Kidney capillary endothelial cell (primary cell): ENCODE measurements at regions not wholly inside any gene's neighbourhood (a gene's known extent, or its start where the extent isn't known, plus 50 kb on each side); places are given as distances from the start of the nearest gene placed in this dataset.

Experiments
- DNase-seq: peaks from one replicate; pipeline ENCODE4 v3.0.0-alpha.2; 2018; ENCODE audit warnings: low spot score

DNA sequence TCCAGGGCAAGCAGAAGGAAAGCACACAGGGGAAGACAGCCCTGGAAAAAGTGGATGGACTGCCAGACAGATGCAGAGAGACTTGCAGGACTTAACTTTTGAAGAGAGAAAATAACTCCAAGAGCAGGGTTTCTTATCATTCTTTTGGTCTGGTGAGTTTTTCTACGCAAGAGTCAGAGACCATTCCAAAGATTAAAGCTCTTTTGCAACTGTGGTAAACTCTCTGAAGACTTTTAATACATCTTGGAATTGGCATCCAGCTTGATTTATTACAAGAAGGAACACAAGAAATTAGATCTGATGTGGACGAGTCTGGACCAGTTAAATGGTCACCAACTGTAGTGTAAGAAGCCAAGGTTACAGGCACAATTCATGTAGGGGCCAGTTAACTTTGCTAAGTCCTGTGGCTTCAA, 153.4 kb downstream of the SIPA1L2 start:
- DNase-seq = no peak

GRCh38 chr1:232474826-232475225, 155.1 kb downstream of the SIPA1L2 start:
- DNase-seq = peak; percentile 26

- no peak for DNase-seq
Measured at GRCh38 chr1:232473900-232474299, 156.0 kb downstream of the SIPA1L2 start.

- peak; percentile 40 for DNase-seq
Measured at GRCh38 chr1:232473324-232473723, 156.6 kb downstream of the SIPA1L2 start.

DNA sequence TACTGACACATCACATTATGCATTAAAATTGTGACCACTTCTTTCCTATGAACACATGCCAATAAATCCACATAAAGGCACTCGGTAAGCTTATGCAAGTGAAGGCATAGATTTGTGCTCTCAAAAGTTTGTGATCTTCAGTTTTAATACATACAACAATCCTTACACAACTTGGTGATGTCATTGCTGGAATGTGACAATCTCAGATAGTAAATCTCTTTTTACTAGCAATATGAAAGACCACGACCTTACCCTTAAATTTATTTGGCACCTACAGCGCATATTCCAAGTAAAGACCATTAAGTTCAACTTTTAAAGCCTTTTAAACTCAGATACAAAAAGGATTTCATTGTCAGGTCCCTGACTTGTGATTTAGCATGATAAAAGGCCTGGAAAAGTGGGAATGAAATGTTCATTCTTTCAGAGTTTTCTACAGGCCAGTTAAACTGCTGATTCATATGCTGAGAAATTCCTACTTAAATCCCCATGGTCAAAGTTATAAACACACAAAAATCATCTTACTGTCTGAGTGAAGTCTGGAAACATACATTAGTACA, 157.4 kb downstream of the SIPA1L2 start:
- DNase-seq = no peak

- peak; percentile 83 for DNase-seq
Measured at GRCh38 chr1:232471250-232471649, 158.7 kb downstream of the SIPA1L2 start.

DNA sequence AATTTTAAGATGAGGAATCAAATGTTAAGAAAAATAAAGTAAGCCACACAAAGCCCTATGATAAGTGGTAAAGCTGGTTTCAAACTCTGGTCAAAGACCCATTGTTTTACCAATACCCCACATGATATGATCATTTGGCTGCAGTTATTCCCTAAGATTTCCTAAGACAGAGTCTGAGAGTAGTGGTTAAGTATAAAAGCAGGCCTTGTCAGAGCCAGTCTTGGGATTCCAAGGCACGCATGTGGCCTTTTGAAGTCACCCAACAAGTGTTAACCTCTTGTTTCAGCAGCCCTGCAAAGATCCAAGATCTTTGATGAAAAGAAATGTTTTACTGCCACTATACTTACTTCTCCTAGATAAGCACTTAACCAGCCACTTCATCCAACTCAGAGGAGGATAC, 159.2 kb downstream of the SIPA1L2 start:
- DNase-seq = no peak

DNA sequence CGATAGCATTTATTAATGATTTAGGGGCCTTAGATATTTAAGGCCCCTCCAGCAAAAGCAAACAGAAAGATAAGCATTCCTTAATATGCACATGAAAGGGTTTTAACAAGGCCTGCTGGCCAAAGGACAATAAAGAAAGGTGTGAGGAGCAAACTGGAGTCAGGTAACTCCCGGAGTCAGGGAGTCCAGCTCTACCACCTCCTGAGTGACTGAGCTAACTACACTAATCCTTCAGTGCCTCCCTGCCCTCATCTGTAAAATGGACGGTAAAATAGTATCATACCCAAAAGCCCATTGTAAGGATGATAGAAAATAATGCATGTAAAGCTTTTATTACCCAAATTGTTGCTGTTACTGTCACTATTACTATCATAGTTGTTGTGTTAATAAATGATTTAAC, 161.7 kb downstream of the SIPA1L2 start:
- DNase-seq = no peak

DNA sequence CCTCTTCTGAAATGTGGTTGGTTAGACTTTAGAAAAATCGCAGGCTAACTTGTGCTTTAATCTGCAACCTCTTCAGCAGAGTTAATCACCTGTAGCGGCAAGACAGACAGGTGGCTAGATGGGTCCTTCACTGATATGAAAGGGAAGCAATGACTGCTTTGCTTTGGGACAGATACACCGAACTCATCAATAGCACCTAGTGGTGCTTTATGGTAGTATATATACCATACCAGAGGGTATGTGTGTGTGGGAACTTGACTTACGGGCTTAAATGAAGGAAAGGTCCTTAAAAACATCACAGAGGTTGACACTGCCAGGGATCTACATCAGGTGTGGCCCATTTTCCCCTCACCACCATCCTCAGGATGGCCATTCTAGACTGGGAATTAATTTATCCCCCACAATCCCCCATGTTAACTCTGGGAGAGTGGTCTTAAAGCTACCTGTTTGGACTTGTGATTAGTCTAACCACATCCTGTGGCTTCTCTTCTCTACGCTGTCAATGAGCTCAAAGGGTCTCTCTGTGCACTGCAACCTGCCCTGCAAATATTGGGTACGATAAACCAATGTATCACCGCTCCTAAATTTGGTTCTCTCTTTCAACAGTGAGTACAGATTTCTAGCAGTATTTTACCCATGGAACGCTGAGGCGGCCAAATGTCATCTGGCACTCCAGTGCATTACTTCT, 162.7 kb downstream of the SIPA1L2 start:
- no peak for DNase-seq

- DNase-seq = no peak
Measured at GRCh38 chr1:232464325-232464724, 165.6 kb downstream of the SIPA1L2 start.

DNA sequence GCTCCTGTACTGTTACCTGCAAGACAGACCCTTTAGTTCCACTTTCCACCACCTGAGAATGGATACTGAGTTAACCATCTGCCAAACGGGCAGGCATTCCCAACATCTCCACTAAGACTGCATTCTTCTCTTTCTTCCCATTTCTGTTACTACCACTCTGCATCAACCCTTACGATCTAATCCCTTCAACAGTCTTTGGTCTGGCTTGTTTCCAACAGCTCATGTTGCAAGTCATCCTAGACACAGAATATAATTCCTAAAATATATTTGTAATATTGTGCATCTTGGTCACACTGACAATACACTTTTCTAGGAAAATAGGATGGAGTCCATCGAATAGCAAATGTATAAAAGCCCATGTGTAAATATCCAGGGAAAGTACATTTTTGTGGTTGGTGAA, 166.7 kb downstream of the SIPA1L2 start:
- DNase-seq = no peak

GRCh38 chr1:232462213-232462612, 167.7 kb downstream of the SIPA1L2 start:
- DNase-seq = no peak

DNA sequence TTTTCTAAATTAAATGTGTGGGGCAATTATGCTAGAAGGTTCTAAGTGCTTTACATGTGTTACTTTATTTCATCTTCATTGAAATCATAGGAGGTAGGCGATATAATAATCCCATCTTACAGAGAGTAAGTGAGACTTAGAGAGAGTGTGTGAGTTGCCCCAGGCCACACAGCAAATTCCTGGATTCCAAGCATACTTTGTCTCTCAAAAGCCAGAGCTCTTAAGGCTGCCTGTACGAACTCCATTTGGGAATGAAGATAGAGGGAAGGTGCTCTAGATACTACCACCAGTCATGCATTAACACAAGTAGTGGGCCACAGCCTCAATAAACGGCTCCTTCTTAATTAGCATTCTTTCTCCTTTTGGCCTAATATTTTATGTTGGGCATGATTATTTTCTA, 170.1 kb downstream of the SIPA1L2 start:
- no peak for DNase-seq

- DNase-seq = no peak
Measured at GRCh38 chr1:232459087-232459486, 170.8 kb downstream of the SIPA1L2 start.

DNA sequence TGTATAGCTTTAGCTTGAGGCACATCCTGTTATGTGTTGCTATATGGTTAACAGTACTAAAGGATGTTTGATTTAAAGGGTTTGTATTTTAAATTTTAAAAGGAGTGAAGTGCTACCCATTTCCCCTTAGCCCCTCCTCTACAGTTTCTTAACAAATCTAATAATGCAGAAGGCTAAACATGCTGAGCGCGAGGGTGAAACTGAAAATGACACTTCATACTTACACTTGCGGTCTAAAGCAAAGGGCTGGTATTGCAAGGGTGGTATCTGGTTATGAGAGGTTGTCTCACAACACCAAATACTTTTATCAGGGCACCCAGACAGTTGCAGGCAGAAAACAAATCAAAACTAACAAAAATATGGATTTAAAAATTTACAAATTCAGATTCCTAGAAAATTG, 172.3 kb downstream of the SIPA1L2 start:
- no peak for DNase-seq

DNA sequence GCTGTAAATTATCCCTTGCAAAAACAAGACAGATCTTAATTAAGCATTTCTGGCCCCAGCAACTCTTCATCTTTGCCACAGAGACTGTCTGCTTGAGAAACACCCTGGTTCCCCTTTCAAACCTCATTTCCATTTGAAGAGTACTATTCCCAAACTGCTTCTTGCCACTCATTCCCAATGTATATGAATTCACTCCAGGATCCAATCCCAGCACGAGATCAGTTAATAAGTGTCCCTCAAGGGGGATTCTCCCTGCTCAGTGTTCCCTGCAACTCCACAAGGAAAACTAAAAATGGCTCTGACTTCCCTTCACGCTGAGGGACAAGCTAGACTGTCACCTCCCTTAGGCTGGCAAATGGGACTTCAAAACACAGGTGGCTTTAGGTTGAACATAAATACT, 173.2 kb downstream of the SIPA1L2 start:
- DNase-seq = no peak

GRCh38 chr1:232454227-232454886, 175.6 kb downstream of the SIPA1L2 start:
- DNase-seq = no peak

DNA sequence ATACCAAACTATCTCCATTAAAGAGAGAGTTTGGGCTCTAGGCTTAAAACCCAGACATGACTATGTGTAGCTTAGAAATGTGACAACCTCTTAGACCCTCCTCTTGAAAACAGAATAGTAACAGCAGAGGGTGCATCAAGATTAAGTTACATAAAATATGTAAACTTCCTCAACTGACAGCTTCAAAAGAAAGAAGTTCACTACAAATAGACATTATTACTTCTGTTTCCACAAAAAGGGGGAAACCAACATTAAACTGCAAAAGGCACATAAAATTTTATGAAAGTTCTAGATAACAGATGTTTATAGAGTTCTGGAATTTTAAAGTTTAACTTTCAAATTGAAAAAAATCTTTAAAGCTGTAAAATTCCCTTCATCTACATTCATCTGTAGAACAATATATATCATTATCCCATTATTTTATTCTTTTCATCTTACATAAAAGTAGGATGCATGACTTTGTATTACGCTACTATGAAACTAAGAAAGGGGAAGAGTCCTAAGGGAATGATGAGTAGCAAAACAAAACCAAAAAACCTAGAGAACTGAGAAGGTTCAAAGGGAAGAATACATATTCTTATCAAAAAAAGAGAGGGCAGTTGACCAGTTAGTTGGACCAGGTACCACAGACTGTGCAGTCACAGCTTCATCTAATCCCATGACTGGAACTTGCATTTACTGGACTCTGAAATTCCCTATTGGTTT, 177.0 kb downstream of the SIPA1L2 start:
- DNase-seq = no peak

DNA sequence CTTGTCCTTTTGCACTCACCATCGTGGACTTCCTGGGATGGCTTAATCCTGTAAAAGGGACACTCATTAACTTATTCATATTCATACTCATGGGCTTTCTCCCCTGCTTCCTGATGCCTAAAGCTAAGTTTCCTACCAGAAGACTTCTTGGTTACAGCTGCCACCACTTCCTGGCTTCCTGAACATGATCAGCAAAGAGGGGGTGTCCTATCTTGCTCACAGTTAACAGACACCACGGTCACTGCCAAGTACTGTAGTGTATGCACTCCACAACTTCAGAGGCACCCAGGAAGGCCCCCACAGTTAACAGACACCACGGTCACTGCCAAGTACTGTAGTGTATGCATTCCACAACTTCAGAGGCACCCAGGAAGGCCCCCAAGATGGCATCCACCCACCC, 177.8 kb downstream of the SIPA1L2 start:
- no peak for DNase-seq

DNA sequence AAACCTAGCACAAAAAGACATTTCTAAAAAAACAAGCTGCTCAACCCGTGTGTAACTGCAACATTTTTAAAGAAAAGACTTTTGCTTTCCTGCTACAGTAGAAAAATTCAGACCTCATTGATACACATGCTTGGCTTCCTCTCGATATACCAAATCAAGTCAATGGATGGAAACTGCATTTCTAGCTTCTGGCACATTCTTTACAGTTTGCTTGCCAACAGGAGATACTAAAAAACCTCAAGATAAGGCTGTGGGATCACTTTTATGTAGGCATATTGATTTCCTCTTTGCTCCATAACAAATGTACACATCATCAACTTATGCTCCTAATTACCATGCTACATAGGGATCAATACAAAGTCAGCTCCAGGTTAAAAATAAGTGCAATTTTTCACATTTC, 178.4 kb downstream of the SIPA1L2 start:
- no peak for DNase-seq

DNA sequence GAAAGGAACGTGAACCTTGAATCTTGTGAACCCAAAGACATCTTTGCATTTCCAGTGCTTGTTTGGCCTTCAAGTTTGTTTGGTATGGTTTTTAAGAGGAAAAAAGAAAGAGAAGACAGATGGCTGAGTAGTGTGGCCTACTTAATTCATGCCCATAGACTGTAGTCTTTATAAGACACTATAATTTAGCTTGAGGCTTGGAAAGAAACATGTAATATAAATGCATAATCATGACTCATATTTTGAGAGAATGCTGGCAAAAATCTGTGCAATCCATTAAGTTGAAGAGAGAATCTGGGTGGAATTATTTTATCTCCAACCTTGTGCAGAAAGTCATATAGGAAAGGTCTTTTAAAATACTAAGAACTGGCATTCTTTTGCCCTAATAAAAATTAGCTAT, 179.3 kb downstream of the SIPA1L2 start:
- no peak for DNase-seq

GRCh38 chr1:232447125-232447524, 182.8 kb downstream of the SIPA1L2 start:
- no peak for DNase-seq
